Endodermal cell (in vitro differentiated cells): ENCODE measurements at regions not wholly inside any gene's neighbourhood (a gene's known extent, or its start where the extent isn't known, plus 50 kb on each side); places are given as distances from the start of the nearest gene placed in this dataset.
"Not testable (repeated sequence)": the region's sequence is repeated elsewhere in the genome, so short reads cannot be mapped to it uniquely, and the experiment has no call there.

ENCODE experiments used
- DNase-seq: peaks from one replicate; pipeline ENCODE4 v3.0.0-alpha.2; 2017
- H3K27ac ChIP-seq: 2 replicates; pipeline ENCODE4 v1.5.1; 2013; ENCODE audit warnings: mild to moderate bottlenecking, low read depth, low read length, moderate library complexity
- H3K27me3 ChIP-seq: 2 replicates; pipeline ENCODE4 v1.6.1; 2013; ENCODE audit warnings: mild to moderate bottlenecking, low read length, moderate library complexity; ENCODE audit not compliant: insufficient read depth, control insufficient read depth, poor library complexity, severe bottlenecking
- H3K36me3 ChIP-seq: 2 replicates; pipeline ENCODE4 v1.7.0; 2013; ENCODE audit warnings: mild to moderate bottlenecking, low read length, moderate library complexity; ENCODE audit not compliant: control insufficient read depth, insufficient read depth
- H3K4me1 ChIP-seq: one replicate; pipeline ENCODE4 v1.7.0; 2013; ENCODE audit warnings: low read length; ENCODE audit not compliant: control insufficient read depth, insufficient read depth
- H3K4me3 ChIP-seq: 2 replicates; pipeline ENCODE4 v1.5.1; 2013; ENCODE audit warnings: mild to moderate bottlenecking, low read length, moderate library complexity
- H3K9ac ChIP-seq: 2 replicates; pipeline ENCODE4 v1.6.1; 2013; ENCODE audit warnings: mild to moderate bottlenecking, low read length, moderate library complexity; ENCODE audit not compliant: poor library complexity, severe bottlenecking; ENCODE audit errors: extremely low read depth
- H3K9me3 ChIP-seq: 2 replicates; pipeline ENCODE4 v1.6.1; 2013; ENCODE audit warnings: mild to moderate bottlenecking, low read length, moderate library complexity; ENCODE audit not compliant: control insufficient read depth
- H3K27ac Mint-ChIP-seq: 2 replicates; pipeline ENCODE4 v1.8.0; 2020; ENCODE audit warnings: mixed read lengths
- H3K27me3 Mint-ChIP-seq: 2 replicates; pipeline ENCODE4 v1.8.0; 2021; ENCODE audit warnings: mild to moderate bottlenecking, mixed read lengths; ENCODE audit not compliant: insufficient read depth
- H3K36me3 Mint-ChIP-seq: 2 replicates; pipeline ENCODE4 v1.8.0; 2020; ENCODE audit warnings: low read depth, mixed read lengths
- H3K4me1 Mint-ChIP-seq: 2 replicates; pipeline ENCODE4 v1.8.0; 2020; ENCODE audit warnings: mixed read lengths
- H3K4me3 Mint-ChIP-seq: 2 replicates; pipeline ENCODE4 v1.8.0; 2020; ENCODE audit warnings: mild to moderate bottlenecking, moderate library complexity, mixed read lengths
- H3K9me3 Mint-ChIP-seq: 2 replicates; pipeline ENCODE4 v1.8.0; 2020; ENCODE audit warnings: mild to moderate bottlenecking, mixed read lengths
- CTCF ChIP-seq: fragments of 200-600 bp; sonication (generic); conservative IDR thresholded peaks from 2 replicates; pipeline ENCODE4 v1.5.0; 2021; ENCODE audit warnings: antibody characterized with exemption, mild to moderate bottlenecking
- WGBS, 2 experiments: methylation state at CpG; one replicate each; pipeline versions ENCODE4 v1.1.5 to v1.1.7; 2013; ENCODE audit warnings: missing lambda C conversion rate in 2 of 2, mixed read lengths in 1 of 2; ENCODE audit not compliant: insufficient coverage in 1 of 2, insufficient read length in 1 of 2; 5-methylcytosine and 5-hydroxymethylcytosine counted together

- WGBS, 2 experiments: 75 to 81% methylated on average over 4 to 19 of the region's 26 CpGs
- not testable (repeated sequence) for H3K4me3 ChIP-seq
Observed at GRCh38 chr22:12279512-12280474, 3248.2 kb upstream of the OR11H1 start.

GRCh38 chr22:12284690-12285089 lies 3243.3 kb upstream of the OR11H1 start:
- H3K27ac Mint-ChIP-seq, H3K4me1 ChIP-seq, H3K27me3 ChIP-seq, H3K4me3 Mint-ChIP-seq, H3K36me3 ChIP-seq, H3K4me1 Mint-ChIP-seq, H3K27ac ChIP-seq, H3K4me3 ChIP-seq, H3K36me3 Mint-ChIP-seq, H3K9me3 ChIP-seq, H3K9me3 Mint-ChIP-seq, H3K9ac ChIP-seq, H3K27me3 Mint-ChIP-seq, DNase-seq: not testable (repeated sequence)
- TF ChIP-seq CTCF: peak; percentile 37
- no CpG with 5 or more reads among the region's 2 CpGs for WGBS, 2 experiments

More at GRCh38 chr22:12279512-12280474, 3248.2 kb upstream of the OR11H1 start:
- H3K27me3 Mint-ChIP-seq, H3K4me3 Mint-ChIP-seq, H3K27me3 ChIP-seq, H3K27ac Mint-ChIP-seq, H3K9me3 Mint-ChIP-seq, H3K36me3 Mint-ChIP-seq, H3K36me3 ChIP-seq, H3K4me1 ChIP-seq, DNase-seq, H3K9me3 ChIP-seq, H3K27ac ChIP-seq, H3K9ac ChIP-seq, H3K4me1 Mint-ChIP-seq: not testable (repeated sequence)

GRCh38 chr22:12297351-12297750 lies 3230.6 kb upstream of the OR11H1 start:
- H3K4me3 Mint-ChIP-seq, H3K4me1 Mint-ChIP-seq, H3K4me3 ChIP-seq, H3K4me1 ChIP-seq, H3K27ac Mint-ChIP-seq, H3K36me3 Mint-ChIP-seq, H3K9me3 ChIP-seq, DNase-seq, H3K9ac ChIP-seq, H3K27me3 ChIP-seq, H3K27ac ChIP-seq, H3K36me3 ChIP-seq, H3K27me3 Mint-ChIP-seq: not testable (repeated sequence)
- 72 to 81% methylated on average over 5 to 12 of the region's 13 CpGs for WGBS, 2 experiments
- H3K9me3 Mint-ChIP-seq: peaks cover 13% of the 10 kb centered on the region
